ENCODE measurements at regions not wholly inside any gene's neighbourhood (a gene's known extent, or its start where the extent isn't known, plus 50 kb on each side); places are given as distances from the start of the nearest gene placed in this dataset.

- TF ChIP-seq CTCF (IDR thresholded peaks at IDR 0.05; ENCODE audit: extremely low read depth in 1 of 2, insufficient read depth in 1 of 2, low read depth in 1 of 2, low read length in 2 of 2) (no peak), POLR2A (IDR thresholded peaks at IDR 0.05; ENCODE audit: low read depth, low read length) (no peak), POLR2AphosphoS5 (IDR thresholded peaks at IDR 0.05; ENCODE audit: insufficient read depth, low read depth, low read length) (no peak), EZH2 (IDR thresholded peaks at IDR 0.05; ENCODE audit: borderline replicate concordance, low read depth, low read length, severe bottlenecking) (no peak)
These were observed 149.8 kb downstream of the RBFOX3 start for GRCh38 chr17:79461041-79461440.
